Esophagus squamous epithelium (tissue), 4 donors: ENCODE measurements at regions not wholly inside any gene's neighbourhood (a gene's known extent, or its start where the extent isn't known, plus 50 kb on each side); places are given as distances from the start of the nearest gene placed in this dataset.

Experiments
- CTCF ChIP-seq, 6 experiments: fragments of 450-650 bp in 4 of 6; fragments of 200-600 bp in 2 of 6; sonication (generic) in 2 of 6; IDR thresholded peaks; one replicate each; pipeline ENCODE4 v1.5.1; 2016 to 2019; ENCODE audit warnings: antibody characterized with exemption in 6 of 6, mild to moderate bottlenecking in 4 of 6, moderate library complexity in 4 of 6
- POLR2A ChIP-seq, 4 donors: fragments of 450-650 bp; IDR thresholded peaks; one replicate each; pipeline ENCODE4 v1.6.1; 2017; ENCODE audit warnings: antibody characterized with exemption in 4 of 4, mild to moderate bottlenecking in 4 of 4, moderate library complexity in 3 of 4

GRCh38 chr6:85856235-85856634, 213.5 kb upstream of the SYNCRIP start:
- TF ChIP-seq CTCF (IDR thresholded peaks at IDR 0.05) = no peak
- TF ChIP-seq POLR2A (IDR thresholded peaks at IDR 0.05) = no peak
